OCI-LY3 (cell line): ENCODE measurements at regions not wholly inside any gene's neighbourhood (a gene's known extent, or its start where the extent isn't known, plus 50 kb on each side); places are given as distances from the start of the nearest gene placed in this dataset.

Source experiments
- H2AFZ ChIP-seq: fragments of 200-600, 300-600 bp; shearing (Covaris generic); 2 replicates; pipeline ENCODE4 v1.6.0; 2014; ENCODE audit warnings: antibody characterized with exemption, low read depth, low read length
- H3K27ac ChIP-seq: fragments of 200-600, 300-600 bp; sonication (generic); 2 replicates; pipeline ENCODE4 v1.5.1; 2014; ENCODE audit warnings: mild to moderate bottlenecking, low read length, moderate library complexity, mixed read lengths
- H3K27me3 ChIP-seq: fragments of 200-600, 300-600 bp; sonication (generic); 2 replicates; pipeline ENCODE4 v1.6.1; 2014; ENCODE audit warnings: low read depth, low read length, mixed read lengths
- H3K36me3 ChIP-seq: fragments of 200-600, 300-600 bp; sonication (generic); replicated peaks from 2 replicates; pipeline ENCODE3; 2014; ENCODE audit warnings: low read depth, low read length, mixed read lengths
- H3K4me1 ChIP-seq: fragments of 300-600, 200-600 bp; sonication (generic); 2 replicates; pipeline ENCODE4 v1.6.1; 2014; ENCODE audit warnings: low read length, mixed read lengths
- H3K4me2 ChIP-seq: fragments of 200-600, 300-600 bp; sonication (generic); 2 replicates; pipeline ENCODE4 v1.6.1; 2014; ENCODE audit warnings: low read length, mixed read lengths
- H3K4me3 ChIP-seq: fragments of 300-600, 200-600 bp; sonication (generic); 2 replicates; pipeline ENCODE4 v1.5.1; 2014; ENCODE audit warnings: antibody characterized with exemption, mild to moderate bottlenecking, low read length, moderate library complexity
- H3K79me2 ChIP-seq: fragments of 300-600, 200-600 bp; shearing (Covaris generic); 2 replicates; pipeline ENCODE4 v1.6.1; 2014; ENCODE audit warnings: mild to moderate bottlenecking, low read length, mixed read lengths
- H3K9ac ChIP-seq: fragments of 300-600, 200-600 bp; shearing (Covaris generic); 2 replicates; pipeline ENCODE4 v1.6.0; 2014; ENCODE audit warnings: mild to moderate bottlenecking, low read length, moderate library complexity
- H3K9me3 ChIP-seq: fragments of 200-600, 300-600 bp; shearing (Covaris generic); 2 replicates; pipeline ENCODE4 v1.6.1; 2014; ENCODE audit warnings: low read length, mixed read lengths; ENCODE audit not compliant: insufficient read depth
- H4K20me1 ChIP-seq: fragments of 200-600, 300-600 bp; sonication (generic); 2 replicates; pipeline ENCODE4 v1.6.1; 2016; ENCODE audit warnings: low read length, mixed read lengths; ENCODE audit not compliant: insufficient read depth
- CTCF ChIP-seq: fragments of 200-600, 300-600 bp; sonication (generic); IDR thresholded peaks from 2 replicates; pipeline ENCODE4 v1.5.1; 2014; ENCODE audit warnings: antibody characterized with exemption, low read length, low read depth
- EZH2phosphoT487 ChIP-seq: fragments of 200-600 bp; shearing (Covaris generic); IDR thresholded peaks from 2 replicates; pipeline ENCODE4 v1.6.1; 2018; ENCODE audit warnings: antibody characterized with exemption, mixed run types, low read depth

GRCh38 chr9:118128313-118128712 is 424.1 kb downstream of the TLR4 start:
- no peaks in the 10 kb centered on the region for H3K79me2 ChIP-seq
- no peaks in the 10 kb centered on the region for H3K27me3 ChIP-seq
- TF ChIP-seq EZH2phosphoT487 (no peak), CTCF (no peak)
- no peak overlapping the region for H2AFZ ChIP-seq
- H4K20me1 ChIP-seq = no peaks in the 10 kb centered on the region
- no peaks in the 10 kb centered on the region for H3K4me1 ChIP-seq
- H3K4me3 ChIP-seq = no peak overlapping the region
- no peak overlapping the region for H3K9ac ChIP-seq
- no peak overlapping the region for H3K4me2 ChIP-seq
- H3K27ac ChIP-seq = no peak overlapping the region
- H3K36me3 ChIP-seq = no peaks in the 10 kb centered on the region
- H3K9me3 ChIP-seq = no peaks in the 10 kb centered on the region

- Histone ChIP-seq H3K9me3 (no peaks in the 10 kb centered on the region), H2AFZ (no peak overlapping the region), H3K36me3 (no peaks in the 10 kb centered on the region), H3K79me2 (no peaks in the 10 kb centered on the region), H3K27ac (no peak overlapping the region), H3K9ac (no peak overlapping the region), H3K4me3 (no peak overlapping the region), H3K27me3 (no peaks in the 10 kb centered on the region), H3K4me1 (no peaks in the 10 kb centered on the region), H4K20me1 (no peaks in the 10 kb centered on the region), H3K4me2 (no peak overlapping the region)
- TF ChIP-seq EZH2phosphoT487 (no peak), CTCF (no peak)
Measured at GRCh38 chr9:118129541-118129940, 425.3 kb downstream of the TLR4 start.

GRCh38 chr9:118148990-118149389 is 444.8 kb downstream of the TLR4 start:
- Histone ChIP-seq H3K9ac (no peak overlapping the region), H3K27ac (no peak overlapping the region), H3K9me3 (no peaks in the 10 kb centered on the region), H3K4me1 (no peaks in the 10 kb centered on the region), H3K4me3 (no peak overlapping the region), H2AFZ (no peak overlapping the region), H4K20me1 (no peaks in the 10 kb centered on the region), H3K36me3 (no peaks in the 10 kb centered on the region), H3K4me2 (no peak overlapping the region), H3K27me3 (no peaks in the 10 kb centered on the region), H3K79me2 (no peaks in the 10 kb centered on the region)
- no peak for TF ChIP-seq CTCF
- TF ChIP-seq EZH2phosphoT487 = no peak

GRCh38 chr9:118156846-118157245 is 452.6 kb downstream of the TLR4 start:
- TF ChIP-seq EZH2phosphoT487 (no peak), CTCF (no peak)

More at GRCh38 chr9:118156846-118157245, 452.6 kb downstream of the TLR4 start:
- Histone ChIP-seq H3K27ac (no peak overlapping the region), H3K4me1 (no peaks in the 10 kb centered on the region), H4K20me1 (no peaks in the 10 kb centered on the region), H3K4me3 (no peak overlapping the region), H3K79me2 (no peaks in the 10 kb centered on the region), H2AFZ (no peak overlapping the region), H3K36me3 (no peaks in the 10 kb centered on the region), H3K4me2 (no peak overlapping the region), H3K27me3 (peaks cover 9% of the 10 kb centered on the region; the same call in 1 of the 2 replicates), H3K9me3 (no peaks in the 10 kb centered on the region), H3K9ac (no peak overlapping the region)
